Stomach (tissue), 8 donors: ENCODE measurements at regions not wholly inside any gene's neighbourhood (a gene's known extent, or its start where the extent isn't known, plus 50 kb on each side); places are given as distances from the start of the nearest gene placed in this dataset.
A peak's percentile ranks its signal among the peaks of the same experiment; 100 is the strongest.

ENCODE experiments used
- DNase-seq, 2 donors: peaks; one replicate each; pipeline versions ENCODE4 v3.0.0 to v3.0.0-alpha.2; 2013 to 2019
- H3K27ac ChIP-seq, 5 donors: fragments of 200-600 bp in 4 of 5; sonication (generic) in 4 of 5; one replicate each; pipeline ENCODE4 v1.5.1; 2013 to 2019; ENCODE audit warnings: mild to moderate bottlenecking in 1 of 5, moderate library complexity in 1 of 5
- H3K27me3 ChIP-seq, 3 donors: fragments of 200-600 bp; sonication (generic); one replicate each; pipeline ENCODE4 v1.5.1; 2017 to 2019; ENCODE audit warnings: mixed run types in 1 of 3
- H3K36me3 ChIP-seq, 4 donors: fragments of 200-600 bp; sonication (generic); 1 replicate in 3 of 4; 2 replicates in 1 of 4; pipeline ENCODE4 v1.5.1; 2016 to 2019
- H3K4me1 ChIP-seq, 4 donors: fragments of 200-600 bp; sonication (generic); one replicate each; pipeline ENCODE4 v1.5.1; 2016 to 2019
- H3K4me3 ChIP-seq, 4 donors: fragments of 200-600 bp; sonication (generic) in 3 of 4; one replicate each; pipeline ENCODE4 v1.5.1; 2016 to 2019; ENCODE audit warnings: mild to moderate bottlenecking in 1 of 4
- H3K9me3 ChIP-seq, 4 donors: fragments of 200-600 bp; sonication (generic); one replicate each; pipeline ENCODE4 v1.5.1; 2016 to 2019
- CTCF ChIP-seq, 7 experiments: fragments of 450-650 bp in 4 of 7; fragments of 200-600 bp in 3 of 7; sonication (generic) in 3 of 7; IDR thresholded peaks; one replicate each; pipeline ENCODE4 v1.5.1; 2016 to 2019; ENCODE audit warnings: antibody characterized with exemption in 7 of 7, control low read depth in 2 of 7, mild to moderate bottlenecking in 1 of 7
- EP300 ChIP-seq: sonication (generic); formaldehyde crosslinking; IDR thresholded peaks from one replicate; pipeline ENCODE4 v1.6.1; 2017; ENCODE audit warnings: antibody characterized with exemption
- POLR2A ChIP-seq, 4 donors: fragments of 450-650 bp; IDR thresholded peaks; one replicate each; pipeline ENCODE4 v1.6.1; 2016; ENCODE audit warnings: antibody characterized with exemption in 4 of 4, control low read depth in 2 of 4, mild to moderate bottlenecking in 1 of 4, moderate library complexity in 1 of 4
- POLR2AphosphoS5 ChIP-seq, 3 donors: sonication (generic); formaldehyde crosslinking; IDR thresholded peaks; one replicate each; pipeline ENCODE4 v1.6.1; 2016; ENCODE audit warnings: antibody characterized with exemption in 3 of 3
- WGBS, 5 donors: extraction: QIAGEN DNeasy Blood & Tissue Kit in 3 of 5; methylation state at CpG; one replicate each; pipeline versions ENCODE4 v1.1.5 to v1.1.7; 2013 to 2018; 5-methylcytosine and 5-hydroxymethylcytosine counted together
- intact Hi-C: fragments of 100-400 bp; cut with DNase I; formaldehyde crosslinking; loops from one replicate; pipeline ENCODE4 v1.15.1; 2023; ENCODE audit warnings: low total_unique reads
- donor health status: healthy with polysubstance abuse.
- donor health status: Bipolar disorder and iron deficiency.
- donor health status: healthy.

GRCh38 chr7:131952365-131952764 is 395.9 kb upstream of the PODXL start:
- H3K4me3 ChIP-seq = no peak overlapping the region
- 90 to 93% (median 91%) methylated on average over 8 of the region's 8 CpGs for WGBS, 5 donors
- TF ChIP-seq EP300 (no peak), POLR2AphosphoS5 (IDR thresholded peaks at IDR 0.05) (no peak), POLR2A (IDR thresholded peaks at IDR 0.05) (no peak), CTCF (IDR thresholded peaks at IDR 0.05) (no peak)
- H3K36me3 ChIP-seq = no peaks in the 10 kb centered on the region
- peaks cover 0 to 5% (median 0%) of the 10 kb centered on the region in 3 donors for H3K27me3 ChIP-seq
- no peak overlapping the region for H3K27ac ChIP-seq
- intact Hi-C loops = no loop called here
- peaks cover 7 to 14% (median 10%) of the 10 kb centered on the region in 4 donors for H3K4me1 ChIP-seq
- peaks cover 0 to 6% (median 3%) of the 10 kb centered on the region in 4 donors for H3K9me3 ChIP-seq
- DNase-seq = no peak

- WGBS, 5 donors = 31 to 67% (median 56%) methylated on average over 1 of the region's 1 CpG
- Histone ChIP-seq H3K27me3 (peaks cover 0 to 14% (median 4%) of the 10 kb centered on the region in 3 donors), H3K4me1 (peaks cover 9 to 17% (median 12%) of the 10 kb centered on the region in 4 donors), H3K4me3 (no peak overlapping the region), H3K27ac (peak overlapping the region in 1 of 5 donors; percentile 57), H3K9me3 (peaks cover 0 to 6% (median 3%) of the 10 kb centered on the region in 4 donors), H3K36me3 (no peaks in the 10 kb centered on the region)
- no peak for DNase-seq
- TF ChIP-seq POLR2AphosphoS5 (IDR thresholded peaks at IDR 0.05) = peak in 1 of 3 donors; percentile 14
- no peak for TF ChIP-seq POLR2A (IDR thresholded peaks at IDR 0.05)
- intact Hi-C loops = no loop called here
Observed at GRCh38 chr7:131950758-131951157, 394.3 kb upstream of the PODXL start.

- DNase-seq = no peak
- peaks cover 0 to 6% (median 3%) of the 10 kb centered on the region in 4 donors for H3K9me3 ChIP-seq
- peaks cover 0 to 25% (median 11%) of the 10 kb centered on the region in 3 donors for H3K27me3 ChIP-seq
- H3K4me3 ChIP-seq = no peak overlapping the region
- no peak for TF ChIP-seq CTCF (IDR thresholded peaks at IDR 0.05)
- no peak for TF ChIP-seq EP300
- no peak for TF ChIP-seq POLR2A (IDR thresholded peaks at IDR 0.05)
- no peak for TF ChIP-seq POLR2AphosphoS5 (IDR thresholded peaks at IDR 0.05)
- intact Hi-C loops = no loop called here
- no peaks in the 10 kb centered on the region for H3K36me3 ChIP-seq
- H3K4me1 ChIP-seq = peaks cover 15 to 25% (median 20%) of the 10 kb centered on the region in 4 donors
- WGBS, 5 donors = 74 to 83% (median 77%) methylated on average over 6 to 7 of the region's 7 CpGs
- H3K27ac ChIP-seq = peak overlapping the region in 1 of 5 donors; percentile 57
Observed at GRCh38 chr7:131949659-131950058, 393.2 kb upstream of the PODXL start.

- peak in 1 of 2 donors; percentile 28 for DNase-seq
- no peak overlapping the region for H3K4me3 ChIP-seq
- no peaks in the 10 kb centered on the region for H3K36me3 ChIP-seq
- no peak for TF ChIP-seq POLR2A (IDR thresholded peaks at IDR 0.05)
- TF ChIP-seq CTCF (IDR thresholded peaks at IDR 0.05) = no peak
- TF ChIP-seq POLR2AphosphoS5 (IDR thresholded peaks at IDR 0.05) = no peak
- no peak for TF ChIP-seq EP300
- peaks cover 0 to 6% (median 3%) of the 10 kb centered on the region in 4 donors for H3K9me3 ChIP-seq
- no peak overlapping the region for H3K27ac ChIP-seq
- intact Hi-C loops = no loop called here
- peaks cover 0 to 36% (median 11%) of the 10 kb centered on the region in 3 donors for H3K27me3 ChIP-seq
- WGBS, 5 donors = 23 to 43% (median 29%) methylated on average over 6 of the region's 6 CpGs
- peaks cover 15 to 25% (median 20%) of the 10 kb centered on the region in 4 donors for H3K4me1 ChIP-seq
Observed at GRCh38 chr7:131948434-131949053, 392.1 kb upstream of the PODXL start.

- H3K36me3 ChIP-seq = no peaks in the 10 kb centered on the region
- intact Hi-C loops = no loop called here
- peaks cover 0 to 44% (median 11%) of the 10 kb centered on the region in 3 donors for H3K27me3 ChIP-seq
- TF ChIP-seq CTCF (IDR thresholded peaks at IDR 0.05) (no peak), POLR2AphosphoS5 (IDR thresholded peaks at IDR 0.05) (no peak), EP300 (no peak), POLR2A (IDR thresholded peaks at IDR 0.05) (no peak)
- no peak for DNase-seq
- no peak overlapping the region for H3K4me3 ChIP-seq
- WGBS, 5 donors = 89 to 100% (median 96%) methylated on average over 1 of the region's 1 CpG
- H3K27ac ChIP-seq = no peak overlapping the region
- peaks cover 0 to 6% (median 3%) of the 10 kb centered on the region in 4 donors for H3K9me3 ChIP-seq
- peaks cover 15 to 25% (median 20%) of the 10 kb centered on the region in 4 donors for H3K4me1 ChIP-seq
Observed at GRCh38 chr7:131947661-131948060, 391.2 kb upstream of the PODXL start.
